CD4-positive, alpha-beta T cell treated with Interleukin-17A for 4 hours (primary cell): ENCODE measurements at regions not wholly inside any gene's neighbourhood (a gene's known extent, or its start where the extent isn't known, plus 50 kb on each side); places are given as distances from the start of the nearest gene placed in this dataset.
"Not testable (repeated sequence)": the region's sequence is repeated elsewhere in the genome, so short reads cannot be mapped to it uniquely, and the experiment has no call there.

Experiments used
- DNase-seq: peaks from one replicate; pipeline ENCODE4 v3.0.0-alpha.2; 2020; ENCODE audit warnings: mixed read lengths

DNA sequence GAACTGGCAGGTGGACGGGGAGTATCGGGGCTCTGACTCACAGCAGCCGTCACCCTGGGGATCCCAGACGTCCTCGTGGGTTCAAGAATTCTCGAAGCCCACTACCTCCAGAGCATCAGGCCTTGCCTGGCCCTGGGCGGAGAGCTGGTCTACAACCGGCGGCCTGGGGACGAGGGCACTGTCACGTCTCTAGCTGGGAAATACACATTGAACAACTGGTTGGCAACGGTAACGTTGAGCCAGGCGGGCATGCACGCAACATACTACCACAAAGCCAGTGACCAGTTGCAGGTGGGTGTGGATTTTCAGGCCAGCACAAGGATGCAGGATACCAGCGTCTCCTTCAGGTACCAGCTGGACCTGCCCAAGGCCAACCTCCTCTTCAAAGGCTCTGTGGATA is 166.5 kb downstream of the POTEG start:
- DNase-seq = not testable (repeated sequence)

DNA sequence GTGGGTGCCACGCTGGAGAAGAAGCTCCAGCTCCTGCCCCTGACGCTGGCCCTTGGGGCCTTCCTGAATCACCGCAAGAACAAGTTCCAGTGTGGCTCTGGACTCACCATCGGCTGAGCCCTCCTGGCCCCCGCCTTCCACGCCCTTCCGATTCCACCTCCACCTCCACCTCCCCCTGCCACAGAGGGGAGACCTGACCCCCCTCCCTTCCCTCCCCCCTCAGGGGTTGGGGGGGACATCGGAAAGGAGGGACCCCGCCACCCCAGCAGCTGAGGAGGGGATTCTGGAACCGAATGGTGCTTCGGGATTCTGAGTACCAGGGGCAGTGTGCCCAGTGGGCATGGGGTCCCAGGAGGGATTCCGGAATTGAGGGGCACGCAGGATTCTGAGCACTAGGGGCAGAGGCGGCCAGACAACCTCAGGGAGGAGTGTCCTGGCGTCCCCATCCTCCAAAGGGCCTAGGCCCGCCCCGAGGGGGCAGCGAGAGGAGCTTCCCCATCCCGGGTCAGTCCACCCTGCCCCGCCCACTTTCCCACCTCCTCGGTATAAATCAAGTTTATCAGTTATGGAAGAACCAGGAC is 166.0 kb downstream of the POTEG start:
- DNase-seq = not testable (repeated sequence)

DNA sequence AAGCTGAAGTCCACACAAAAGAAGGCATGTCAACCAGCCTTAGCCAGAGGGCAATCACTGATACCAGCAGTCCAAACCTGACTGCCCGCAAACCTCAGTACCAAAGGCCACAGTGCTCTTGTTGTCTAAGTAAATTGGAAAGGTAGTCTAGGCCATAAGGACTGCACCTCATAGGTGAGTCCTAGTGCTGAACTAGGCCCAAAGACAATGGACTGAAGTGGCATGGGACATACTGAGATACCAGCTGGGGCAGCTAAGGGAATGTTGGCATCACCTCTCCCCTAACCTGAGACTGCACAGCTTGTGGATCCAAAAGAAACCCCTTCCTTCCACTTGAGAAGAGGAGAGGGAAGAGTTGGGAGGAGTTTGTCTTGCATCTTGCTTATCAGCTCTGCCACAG is 161.9 kb downstream of the POTEG start:
- not testable (repeated sequence) for DNase-seq

DNA sequence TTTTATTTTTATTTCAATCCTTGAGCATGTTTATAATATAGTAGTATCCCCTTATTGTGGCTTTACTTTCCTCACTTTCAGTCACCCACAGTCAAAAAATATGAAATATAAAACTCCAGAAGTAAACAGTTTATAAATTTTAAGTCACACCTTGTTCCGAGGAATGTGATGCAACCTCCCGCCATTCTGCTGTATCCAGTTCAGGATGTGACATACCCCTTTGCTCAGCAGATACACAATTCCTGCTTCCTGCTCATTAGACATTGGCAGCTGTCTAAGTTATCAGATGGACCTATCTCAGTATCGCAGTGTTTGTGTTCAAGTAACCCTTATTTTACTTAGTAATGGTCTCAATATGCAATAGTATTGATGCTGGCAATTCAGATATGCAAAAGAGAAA is 144.5 kb downstream of the POTEG start:
- not testable (repeated sequence) for DNase-seq

DNA sequence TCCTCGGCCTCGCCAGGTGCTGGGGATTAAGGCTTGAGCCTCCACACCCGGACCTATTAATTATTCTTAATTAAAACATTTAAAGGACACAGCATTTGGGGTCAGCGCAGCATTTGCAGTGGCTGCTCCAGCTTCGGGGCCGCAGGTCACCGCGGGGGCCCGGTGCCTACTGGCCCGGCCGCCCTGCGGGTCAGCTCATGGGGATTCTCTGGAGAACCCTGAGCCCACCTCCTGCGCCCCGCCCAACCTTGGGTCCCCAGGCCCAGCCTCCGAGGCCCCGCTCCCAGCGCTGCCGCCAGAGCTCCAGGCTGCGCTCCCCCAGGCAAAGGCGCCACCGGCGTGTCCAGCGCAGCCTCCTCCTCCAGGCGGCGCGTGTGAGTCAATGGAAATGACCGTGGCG is 133.9 kb downstream of the POTEG start:
- DNase-seq = not testable (repeated sequence)

DNA sequence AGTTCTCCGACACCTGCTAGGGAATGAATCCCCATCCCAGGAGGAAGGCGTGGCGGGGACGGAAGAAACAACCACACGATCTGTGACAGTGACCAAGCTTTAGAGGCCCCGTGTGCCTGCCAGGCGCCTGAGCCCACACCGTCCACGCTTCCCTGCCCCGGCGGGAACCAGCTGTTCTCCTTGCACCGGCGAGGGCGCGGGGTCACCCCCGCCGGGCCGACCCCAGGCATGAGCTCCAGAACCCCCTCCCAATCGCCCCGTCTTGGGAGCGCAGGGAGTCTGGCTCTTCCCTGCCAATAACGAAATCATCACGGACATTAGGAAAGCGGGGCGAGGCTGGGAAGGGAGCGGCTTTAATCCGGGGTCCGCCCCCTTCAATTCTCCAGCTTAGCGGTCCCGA is 133.3 kb downstream of the POTEG start:
- not testable (repeated sequence) for DNase-seq

DNA sequence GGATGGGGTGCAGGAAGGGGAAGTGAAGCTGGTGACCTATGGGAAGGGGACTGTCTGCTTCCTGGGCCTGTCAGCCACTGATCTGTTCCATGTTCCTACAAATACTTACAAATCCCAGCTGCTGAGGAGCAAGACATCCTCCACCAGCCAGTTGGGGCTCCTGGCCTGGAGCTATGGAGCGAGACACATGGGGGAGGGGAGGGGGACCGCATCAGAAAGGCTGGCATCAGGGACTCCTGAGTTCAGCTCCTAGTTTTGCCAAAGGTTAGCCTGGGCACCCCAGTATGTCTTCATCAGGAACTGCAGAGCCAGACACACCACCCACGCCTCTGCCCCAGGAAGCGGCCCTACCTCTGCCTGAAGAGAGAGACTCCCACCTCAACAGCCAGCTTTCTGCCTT is 130.3 kb downstream of the POTEG start:
- not testable (repeated sequence) for DNase-seq

DNA sequence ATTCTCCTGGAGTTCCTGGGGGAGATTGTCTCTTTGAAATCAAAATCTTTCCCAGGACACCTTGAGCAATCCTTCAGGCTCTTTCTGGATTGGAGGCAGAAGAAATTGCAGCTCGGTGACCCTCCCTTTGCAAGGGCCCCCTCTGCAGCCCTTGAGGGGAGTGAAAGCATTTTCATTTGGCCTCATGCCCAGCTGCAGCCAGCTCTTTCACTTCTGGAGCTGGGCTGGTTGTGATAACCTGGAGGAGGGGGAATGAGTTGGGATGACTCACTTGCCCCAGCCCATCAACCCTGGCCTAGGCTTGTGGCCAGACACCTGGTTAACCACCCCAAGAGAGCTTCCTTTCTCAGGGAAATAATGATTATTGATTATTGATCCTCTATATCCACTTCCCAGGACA is 129.7 kb downstream of the POTEG start:
- DNase-seq = not testable (repeated sequence)

DNA sequence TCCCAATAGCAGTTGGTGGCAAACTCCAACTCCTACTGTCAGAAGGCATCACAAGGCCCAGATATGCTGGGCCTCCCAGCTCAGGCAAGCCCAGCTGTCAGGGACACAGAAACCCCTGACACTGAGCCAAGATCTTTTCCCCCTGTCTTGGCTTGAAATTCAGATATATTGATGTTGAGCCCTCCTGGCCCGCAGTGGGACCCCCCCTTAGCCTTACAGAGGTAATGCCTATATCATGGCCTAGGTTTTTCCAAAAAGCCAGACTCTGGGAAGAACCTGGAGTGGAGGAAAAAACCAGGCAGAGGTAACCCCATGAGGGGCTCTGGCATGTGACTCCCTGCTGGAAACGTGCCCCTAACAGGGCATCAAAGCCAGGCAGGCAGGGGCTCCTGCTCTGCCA is 129.2 kb downstream of the POTEG start:
- DNase-seq = not testable (repeated sequence)

DNA sequence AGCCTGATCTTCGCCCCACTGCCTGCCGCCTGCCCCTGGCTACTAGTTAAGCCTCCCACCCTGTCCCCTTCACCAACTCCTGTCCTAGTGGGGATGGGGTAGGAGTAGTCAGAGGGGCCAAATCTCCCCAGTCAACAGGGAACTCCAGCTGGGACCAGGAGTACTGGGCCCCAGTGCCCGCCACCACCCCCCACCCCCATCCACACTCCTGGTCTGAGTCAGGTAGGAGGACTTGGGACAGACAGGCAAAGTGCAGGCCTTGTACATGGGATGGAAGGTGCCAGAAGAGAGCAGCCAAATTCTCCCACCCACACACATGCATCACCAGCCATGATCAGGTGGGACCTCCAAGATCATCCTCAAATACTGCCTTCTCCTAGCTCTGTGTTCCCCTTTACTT is 128.4 kb downstream of the POTEG start:
- not testable (repeated sequence) for DNase-seq

DNA sequence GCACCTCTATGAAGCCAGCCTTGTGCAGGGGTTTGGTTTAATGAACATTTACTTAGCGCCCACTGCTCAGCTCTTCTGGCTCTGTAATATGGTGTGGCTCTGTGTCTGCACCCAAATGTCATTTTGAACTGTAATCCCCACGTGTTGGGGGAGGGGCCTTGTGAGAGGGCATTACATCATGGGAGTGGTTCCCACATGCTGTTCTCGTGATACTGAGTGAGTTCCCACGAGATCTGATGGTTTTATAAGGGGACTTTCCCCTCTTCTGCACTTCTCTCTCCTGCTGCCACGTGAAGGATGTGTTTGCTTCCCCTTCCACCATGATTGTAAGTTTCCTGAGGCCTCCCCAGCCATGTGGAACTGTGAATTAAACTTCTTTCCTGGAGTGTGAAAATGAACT is 127.7 kb downstream of the POTEG start:
- not testable (repeated sequence) for DNase-seq

DNA sequence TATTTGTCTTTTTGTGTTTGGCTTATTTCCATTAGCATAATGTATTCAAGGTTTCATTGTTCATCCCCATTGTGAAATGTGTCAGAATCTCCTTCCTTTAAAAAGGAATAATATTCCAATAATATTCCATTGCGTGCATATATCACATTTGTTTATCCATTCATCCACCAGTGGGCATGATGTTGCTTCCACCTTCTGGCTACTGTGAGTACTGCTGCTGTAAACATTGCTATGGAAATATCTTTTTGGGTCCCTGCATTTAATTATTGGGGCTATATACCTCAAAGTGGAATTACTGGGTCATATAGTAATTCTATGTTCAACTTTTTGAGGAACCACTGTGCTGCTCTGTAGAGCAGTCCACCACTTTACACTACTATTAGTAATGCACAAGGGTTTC is 123.1 kb downstream of the POTEG start:
- not testable (repeated sequence) for DNase-seq

DNA sequence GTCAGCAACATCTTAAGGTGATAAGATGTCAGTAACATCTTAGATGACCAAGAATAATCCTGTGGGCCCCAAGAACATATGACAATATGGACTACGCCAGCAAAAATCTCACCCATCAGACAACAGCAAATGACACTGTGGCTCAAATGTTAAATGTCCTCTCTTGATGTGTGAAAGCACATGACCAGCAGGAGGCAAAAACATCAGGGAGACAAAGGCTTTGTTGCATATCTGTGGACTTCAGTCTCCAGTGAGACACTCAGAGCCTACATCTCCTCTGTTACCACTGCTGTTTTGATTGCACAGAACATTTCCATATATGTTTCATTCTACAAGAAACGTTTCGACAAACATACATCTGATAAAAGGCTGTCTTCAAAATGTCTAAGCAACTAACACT is 103.5 kb downstream of the POTEG start:
- not testable (repeated sequence) for DNase-seq

DNA sequence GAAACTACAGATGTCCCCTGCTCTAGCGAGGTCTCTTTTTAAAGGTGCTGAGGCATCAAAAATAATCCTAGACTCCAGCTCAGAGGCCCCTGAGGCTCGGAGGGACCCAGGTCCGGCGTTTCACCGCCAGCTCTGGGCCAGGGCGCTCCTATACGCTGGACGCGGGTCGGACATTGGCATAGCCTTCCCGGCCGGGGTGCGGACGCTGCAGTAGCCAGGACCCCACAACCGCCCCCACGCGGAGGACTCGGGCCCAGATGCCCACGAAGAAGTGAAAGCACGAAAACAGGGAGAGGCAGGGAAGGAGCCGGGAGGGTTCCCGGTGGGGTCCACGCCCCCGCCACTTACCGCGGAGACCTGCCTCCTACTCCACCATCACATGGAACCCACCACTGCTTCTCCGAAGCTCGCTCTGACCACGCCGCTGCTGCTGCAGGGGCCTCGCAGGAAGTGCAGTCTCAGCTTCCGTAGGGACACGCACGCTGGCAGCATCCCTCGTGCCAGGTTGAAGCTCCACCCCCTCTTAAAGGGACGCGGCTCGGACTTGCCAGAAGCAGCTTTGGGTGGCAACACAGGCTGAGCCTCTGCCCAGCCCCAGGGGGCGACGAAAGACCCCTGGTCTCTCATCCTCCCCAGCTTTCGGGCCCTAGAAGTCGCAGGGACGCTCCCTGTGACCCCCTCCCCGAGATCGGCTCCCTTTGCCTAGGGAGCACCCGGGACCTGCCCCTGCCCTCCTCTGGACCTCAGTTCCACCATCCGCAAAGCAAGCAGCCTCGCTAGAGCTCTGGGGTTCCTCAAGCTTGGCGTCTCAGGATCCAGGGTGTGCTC is 96.7 kb downstream of the POTEG start:
- DNase-seq = not testable (repeated sequence)

DNA sequence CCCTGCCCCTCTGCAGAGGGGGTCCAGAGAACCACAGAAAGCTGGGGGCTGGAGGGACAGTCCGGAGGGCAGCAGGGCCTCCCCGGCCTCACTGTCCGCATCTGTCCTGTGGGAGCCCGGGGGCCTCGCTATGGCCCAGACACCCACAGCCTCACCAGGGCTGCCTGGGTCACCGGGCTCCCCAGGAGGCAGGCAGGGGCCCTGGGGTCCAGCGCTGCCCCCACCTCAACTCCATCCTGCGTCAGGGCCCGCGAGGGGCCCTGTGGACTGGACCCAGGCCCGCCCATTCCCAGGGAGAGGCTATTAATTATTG is 96.1 kb downstream of the POTEG start:
- DNase-seq = not testable (repeated sequence)

DNA sequence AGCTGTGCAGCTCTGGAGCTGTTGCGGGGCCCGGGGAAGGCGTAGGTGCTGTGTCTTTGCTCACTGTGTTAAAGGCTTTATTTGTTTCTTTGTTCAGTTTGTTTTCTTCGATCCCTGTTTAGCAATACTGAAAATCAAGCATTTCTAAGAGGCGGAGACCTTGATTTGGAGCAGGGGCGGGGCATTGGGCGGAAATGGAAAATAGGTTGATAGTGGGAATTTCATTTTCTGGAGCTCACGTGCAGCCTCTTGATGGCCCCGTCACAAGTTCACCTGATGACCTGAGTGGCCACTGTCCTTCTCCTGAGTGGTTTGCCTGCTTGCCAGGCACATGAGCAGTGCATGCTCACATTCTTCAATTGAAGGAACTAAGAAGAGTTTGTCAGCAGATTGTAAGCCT is 93.2 kb downstream of the POTEG start:
- DNase-seq = not testable (repeated sequence)

DNA sequence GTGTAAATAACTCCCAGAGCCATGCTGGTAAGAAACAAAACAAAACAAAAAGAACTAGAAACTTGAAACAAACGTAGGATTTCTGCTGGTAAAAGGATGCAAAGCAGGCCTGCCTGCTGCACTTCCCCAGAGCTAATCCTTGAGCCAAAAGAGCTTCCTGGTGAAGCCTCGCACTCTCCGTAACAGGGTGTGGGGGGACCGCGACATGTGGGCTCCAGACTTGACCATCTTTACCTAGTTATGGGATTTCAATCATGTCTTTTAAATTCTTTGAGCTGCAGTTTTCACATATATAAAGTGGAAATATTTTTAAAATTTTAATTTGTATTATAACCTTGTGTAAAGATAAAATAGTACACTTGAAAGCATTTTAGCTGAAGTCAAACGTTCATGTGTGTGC is 92.5 kb downstream of the POTEG start:
- DNase-seq = not testable (repeated sequence)

DNA sequence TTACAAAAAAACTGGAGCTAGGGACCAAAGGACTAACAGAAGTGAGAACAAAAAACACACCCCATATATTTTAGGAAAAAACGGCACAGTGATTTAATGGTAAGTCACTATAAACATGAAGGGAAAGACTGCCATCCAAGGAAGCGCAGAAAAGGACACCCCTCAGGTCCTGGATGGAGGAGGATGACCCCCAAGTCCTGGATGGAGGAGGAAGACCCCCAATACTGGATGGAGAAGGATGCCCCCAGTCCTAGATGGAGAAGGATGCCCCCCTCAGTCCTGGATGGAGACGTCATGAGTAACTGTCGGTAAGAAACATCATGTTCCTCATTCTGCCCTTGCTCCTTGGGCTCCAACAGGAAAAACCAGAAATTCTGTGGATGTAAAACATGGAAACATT is 89.9 kb downstream of the POTEG start:
- not testable (repeated sequence) for DNase-seq

DNA sequence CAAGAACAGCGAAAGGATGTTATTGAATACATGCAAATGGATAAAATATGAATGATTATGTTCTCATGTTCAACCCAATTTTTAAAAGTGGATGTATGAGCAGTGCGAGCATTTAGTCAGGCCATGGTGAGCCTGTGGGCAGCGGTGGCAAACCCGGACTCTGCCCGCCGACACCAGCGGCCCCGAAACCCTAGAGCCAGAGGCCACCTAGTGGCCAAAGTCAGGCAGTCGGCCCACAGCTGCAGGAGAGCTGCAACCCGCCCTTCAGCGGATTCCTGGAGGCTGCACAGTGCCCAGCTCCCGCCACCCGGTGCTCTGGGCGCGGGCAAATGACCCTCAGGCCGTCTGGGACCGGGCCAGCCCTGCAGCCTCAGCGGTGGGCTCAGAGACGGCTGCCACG is 89.5 kb downstream of the POTEG start:
- not testable (repeated sequence) for DNase-seq

DNA sequence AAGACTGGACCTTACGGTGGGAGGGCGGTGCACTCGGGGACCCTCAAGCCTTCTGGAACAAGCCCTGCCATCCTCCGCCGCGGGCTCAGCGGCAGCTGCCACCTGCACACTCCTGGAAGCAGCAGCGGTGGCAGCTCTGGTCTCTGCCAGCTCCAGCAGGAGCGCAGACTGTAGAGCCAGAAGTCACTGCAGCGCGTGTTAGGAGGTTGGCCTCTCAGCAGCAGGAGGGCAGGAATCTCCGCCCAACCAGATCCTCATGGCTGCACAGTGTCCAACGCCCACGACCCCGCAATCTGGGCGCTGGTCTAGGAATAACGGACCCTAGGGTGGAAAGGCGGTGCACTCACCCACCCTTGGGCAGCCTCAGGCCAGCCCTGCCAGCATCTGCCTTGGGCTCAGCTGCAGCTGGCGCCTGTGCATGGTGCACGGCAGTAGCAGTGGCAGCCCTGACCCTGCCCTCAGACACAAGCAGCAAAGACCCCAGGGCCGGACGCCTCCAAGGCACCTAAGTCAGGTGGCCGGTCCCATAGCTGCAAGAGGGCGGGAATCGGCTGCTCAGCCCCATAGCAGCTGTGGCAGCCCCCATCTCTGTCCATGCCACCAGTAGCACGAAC is 88.7 kb downstream of the POTEG start:
- DNase-seq = not testable (repeated sequence)

DNA sequence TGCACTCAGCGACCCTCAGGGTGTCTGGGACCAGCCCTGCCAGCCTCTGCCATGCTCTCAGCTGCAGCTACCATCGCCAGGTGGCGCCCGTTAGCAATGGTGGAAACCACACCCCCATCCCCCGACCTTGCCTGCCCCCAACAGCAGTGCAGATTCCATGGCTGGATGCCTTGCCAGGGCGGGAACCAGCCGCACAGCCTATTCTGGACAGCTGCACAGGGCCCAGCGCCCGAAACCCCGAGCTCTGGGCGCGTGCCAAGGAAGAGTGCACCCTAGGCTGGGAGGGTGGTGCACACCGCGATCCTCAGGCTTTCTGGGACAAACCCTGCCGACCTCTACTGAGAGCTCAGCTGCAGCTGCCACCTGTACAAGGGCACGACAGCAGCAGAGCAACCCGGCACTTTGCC is 88.1 kb downstream of the POTEG start:
- peak; percentile 1 for DNase-seq

DNA sequence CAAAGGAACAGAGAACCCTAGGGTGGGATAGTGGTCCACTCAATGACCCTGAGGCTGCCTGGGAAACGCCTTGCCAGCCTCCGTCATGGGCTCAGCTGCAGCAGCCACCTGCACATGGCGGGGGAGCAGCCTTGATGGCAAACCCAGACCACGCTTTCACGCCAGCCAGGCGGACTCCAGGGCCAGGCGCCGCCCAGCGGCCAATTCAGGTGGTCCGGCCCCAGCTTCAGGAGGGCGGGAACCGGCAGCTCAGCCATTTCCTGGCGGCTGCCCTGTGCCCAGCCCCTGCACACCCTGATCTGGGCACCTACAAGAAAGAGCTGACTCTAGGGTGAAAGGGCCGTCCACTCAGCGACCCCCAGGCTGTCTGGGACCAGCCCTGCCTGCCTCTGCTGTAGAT is 87.5 kb downstream of the POTEG start:
- DNase-seq = not testable (repeated sequence)

DNA sequence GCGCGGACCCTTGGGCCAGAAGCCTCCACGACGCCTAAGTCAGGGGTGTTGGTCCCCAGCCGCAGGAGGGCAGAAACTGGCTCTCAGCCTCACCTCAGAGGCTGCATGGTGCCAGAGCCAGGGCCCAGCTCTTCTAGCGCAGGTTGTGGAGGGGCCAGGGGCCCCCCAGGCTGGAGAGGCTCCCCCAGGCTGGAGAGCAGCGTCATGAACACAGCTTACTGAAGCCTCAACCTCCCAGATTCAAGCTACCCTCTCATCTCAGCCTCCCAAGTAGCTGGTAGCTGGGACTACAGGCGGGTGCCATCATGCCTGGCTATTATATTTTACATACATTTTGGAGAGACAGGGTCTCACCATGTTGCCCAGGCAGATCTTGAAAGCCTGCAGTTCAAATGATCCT is 87.0 kb downstream of the POTEG start:
- DNase-seq = not testable (repeated sequence)
